SK-N-SH treated with all-trans-retinoic acid at 6 μM for 48 hours (cell line): ENCODE measurements at regions not wholly inside any gene's neighbourhood (a gene's known extent, or its start where the extent isn't known, plus 50 kb on each side); places are given as distances from the start of the nearest gene placed in this dataset.

ENCODE experiments used
- ATAC-seq: fragments of 200-7000 bp; cut with Tn5 transposase; 3 replicates; pipeline ENCODE4 v1.9.1; 2020; ENCODE audit warnings: mild to moderate bottlenecking, moderate library complexity
- ARNTL ChIP-seq: fragments of 450-650 bp; formaldehyde crosslinking; IDR thresholded peaks from 2 replicates; pipeline ENCODE4 v1.5.0; 2020; ENCODE audit warnings: low read depth, mild to moderate bottlenecking, moderate library complexity, borderline replicate concordance
- CREB5 ChIP-seq: fragments of 250-450 bp; sonication (Bioruptor Pico); IDR thresholded peaks from 2 replicates; pipeline ENCODE4 v1.5.1; 2020; ENCODE audit warnings: low read depth, mild to moderate bottlenecking, moderate library complexity
- CSDC2 ChIP-seq: fragments of 250-450 bp; sonication (Bioruptor Pico); IDR thresholded peaks from 2 replicates; pipeline ENCODE4 v1.5.0; 2020; ENCODE audit warnings: mild to moderate bottlenecking, moderate library complexity
- ISL1 ChIP-seq: fragments of 250-450 bp; sonication (Bioruptor Pico); IDR thresholded peaks from 2 replicates; pipeline ENCODE4 v2.1.2; 2022; ENCODE audit warnings: mild to moderate bottlenecking, moderate library complexity
- OSR1 ChIP-seq: fragments of 250-450 bp; sonication (Bioruptor Pico); IDR thresholded peaks from 2 replicates; pipeline ENCODE4 v1.8.0; 2022; ENCODE audit warnings: moderate library complexity, mild to moderate bottlenecking, inconsistent platforms
- PATZ1 ChIP-seq: fragments of 250-450 bp; sonication (Bioruptor Pico); IDR thresholded peaks from 2 replicates; pipeline ENCODE4 v1.8.0; 2020; ENCODE audit warnings: mild to moderate bottlenecking, moderate library complexity, borderline replicate concordance
- POU6F1 ChIP-seq: fragments of 250-450 bp; sonication (Bioruptor Pico); IDR thresholded peaks from 2 replicates; pipeline ENCODE4 v1.8.0; 2021; ENCODE audit warnings: low read depth, mild to moderate bottlenecking, moderate library complexity, borderline replicate concordance
- PPARA ChIP-seq: fragments of 250-450 bp; sonication (Bioruptor Pico); IDR thresholded peaks from 2 replicates; pipeline ENCODE4 v1.5.0; 2020; ENCODE audit warnings: mild to moderate bottlenecking, borderline replicate concordance
- RARB ChIP-seq: fragments of 250-450 bp; sonication (Bioruptor Pico); IDR thresholded peaks from 2 replicates; pipeline ENCODE4 v1.8.0; 2021; ENCODE audit warnings: mild to moderate bottlenecking, moderate library complexity
- SNAI2 ChIP-seq: fragments of 250-450 bp; sonication (Bioruptor Pico); IDR thresholded peaks from 2 replicates; pipeline ENCODE4 v1.5.0; 2020; ENCODE audit warnings: mild to moderate bottlenecking, moderate library complexity
- TCF4 ChIP-seq: fragments of 250-450 bp; sonication (Bioruptor Pico); IDR thresholded peaks from 2 replicates; pipeline ENCODE4 v1.8.0; 2021; ENCODE audit warnings: mild to moderate bottlenecking, moderate library complexity, borderline replicate concordance
- TOX ChIP-seq: fragments of 250-450 bp; sonication (Bioruptor Pico); IDR thresholded peaks from 2 replicates; pipeline ENCODE4 v1.8.0; 2021; ENCODE audit warnings: mild to moderate bottlenecking, moderate library complexity, borderline replicate concordance
- TSHZ2 ChIP-seq: fragments of 250-450 bp; sonication (Bioruptor Pico); IDR thresholded peaks from 2 replicates; pipeline ENCODE4 v1.5.0; 2020; ENCODE audit warnings: mild to moderate bottlenecking, moderate library complexity
- ZC3H10 ChIP-seq: fragments of 250-450 bp; sonication (Bioruptor Pico); IDR thresholded peaks from 2 replicates; pipeline ENCODE4 v1.5.1; 2021; ENCODE audit warnings: mild to moderate bottlenecking, moderate library complexity
- ZFP30 ChIP-seq: fragments of 450-650 bp; formaldehyde crosslinking; IDR thresholded peaks from 2 replicates; pipeline ENCODE4 v1.5.0; 2022; ENCODE audit warnings: mild to moderate bottlenecking, moderate library complexity
- ZNF565 ChIP-seq: fragments of 450-650 bp; formaldehyde crosslinking; conservative IDR thresholded peaks from 2 replicates; pipeline ENCODE4 v1.5.0; 2020; ENCODE audit warnings: low read depth, mild to moderate bottlenecking, moderate library complexity
- ZNF70 ChIP-seq: fragments of 450-650 bp; formaldehyde crosslinking; IDR thresholded peaks from 2 replicates; pipeline ENCODE4 v1.5.0; 2020; ENCODE audit warnings: mild to moderate bottlenecking, moderate library complexity
- ZNF8 ChIP-seq: fragments of 450-650 bp; formaldehyde crosslinking; IDR thresholded peaks from 2 replicates; pipeline ENCODE4 v1.5.0; 2020; ENCODE audit warnings: mild to moderate bottlenecking, moderate library complexity
- TF ChIP-seq, protein P1 (sequence below): fragments of 250-450 bp; sonication (Bioruptor Pico); IDR thresholded peaks from 2 replicates; pipeline ENCODE4 v1.5.1; 2021; ENCODE audit warnings: mild to moderate bottlenecking, moderate library complexity

DNA sequence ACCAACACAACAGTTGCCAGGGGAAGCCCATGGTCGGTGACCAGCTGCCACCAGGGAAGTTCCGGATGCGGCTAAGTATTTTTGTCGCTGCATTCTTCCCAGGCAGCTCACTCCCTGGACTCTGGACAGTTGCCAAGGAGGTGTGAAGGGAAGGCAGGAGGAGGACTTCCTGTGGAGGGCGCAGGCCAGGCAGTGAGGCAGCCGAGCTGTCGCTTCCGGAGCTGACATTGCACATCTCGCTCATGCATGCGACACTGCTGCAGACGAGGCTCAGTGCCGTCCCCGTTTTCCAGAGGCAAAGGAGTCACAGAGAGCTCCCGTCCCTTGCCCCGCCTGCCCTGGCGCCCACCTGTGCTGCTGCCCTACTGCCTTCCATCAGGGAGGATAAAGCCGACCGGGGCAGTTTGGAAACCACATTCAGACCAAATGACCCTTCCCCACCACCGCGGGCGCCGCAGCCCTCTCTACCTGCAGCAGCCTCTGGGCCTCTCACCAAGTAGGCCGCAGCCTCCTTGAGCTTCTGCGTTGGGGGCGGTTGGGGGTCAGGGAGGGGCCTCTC, 81.4 kb downstream of the NENF start (continued):
- no peak for TF ChIP-seq POU6F1 (CRISPR knock-in tag)
- TF ChIP-seq, protein P1, sequence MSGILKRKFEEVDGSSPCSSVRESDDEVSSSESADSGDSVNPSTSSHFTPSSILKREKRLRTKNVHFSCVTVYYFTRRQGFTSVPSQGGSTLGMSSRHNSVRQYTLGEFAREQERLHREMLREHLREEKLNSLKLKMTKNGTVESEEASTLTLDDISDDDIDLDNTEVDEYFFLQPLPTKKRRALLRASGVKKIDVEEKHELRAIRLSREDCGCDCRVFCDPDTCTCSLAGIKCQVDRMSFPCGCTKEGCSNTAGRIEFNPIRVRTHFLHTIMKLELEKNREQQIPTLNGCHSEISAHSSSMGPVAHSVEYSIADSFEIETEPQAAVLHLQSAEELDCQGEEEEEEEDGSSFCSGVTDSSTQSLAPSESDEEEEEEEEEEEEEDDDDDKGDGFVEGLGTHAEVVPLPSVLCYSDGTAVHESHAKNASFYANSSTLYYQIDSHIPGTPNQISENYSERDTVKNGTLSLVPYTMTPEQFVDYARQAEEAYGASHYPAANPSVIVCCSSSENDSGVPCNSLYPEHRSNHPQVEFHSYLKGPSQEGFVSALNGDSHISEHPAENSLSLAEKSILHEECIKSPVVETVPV (CRISPR knock-in tag), result no peak

- ATAC-seq, result no peak
- no peak for TF ChIP-seq ZC3H10 (CRISPR knock-in tag)
- no peak for TF ChIP-seq RARB
- no peak for TF ChIP-seq PPARA
- no peak for TF ChIP-seq TSHZ2 (CRISPR knock-in tag)
- no peak for TF ChIP-seq ISL1 (CRISPR knock-in tag)
- TF ChIP-seq ZNF565 (CRISPR knock-in tag), result no peak
- TF ChIP-seq PATZ1 (CRISPR knock-in tag), result no peak
- TF ChIP-seq TOX (CRISPR knock-in tag), result no peak
- TF ChIP-seq, protein P1 (CRISPR knock-in tag), result no peak
- no peak for TF ChIP-seq SNAI2 (CRISPR knock-in tag)
- no peak for TF ChIP-seq ZNF8 (CRISPR knock-in tag)
- TF ChIP-seq ZFP30 (CRISPR knock-in tag), result no peak
- no peak for TF ChIP-seq POU6F1 (CRISPR knock-in tag)
- no peak for TF ChIP-seq TCF4 (CRISPR knock-in tag)
- TF ChIP-seq CSDC2 (CRISPR knock-in tag), result no peak
- no peak for TF ChIP-seq ARNTL (CRISPR knock-in tag)
- no peak for TF ChIP-seq CREB5
- TF ChIP-seq ZNF70 (CRISPR knock-in tag), result no peak
- no peak for TF ChIP-seq OSR1 (CRISPR knock-in tag)
- TF ChIP-seq, all 23 proteins: peak for 0
Measured at GRCh38 chr1:212514782-212515181, 82.1 kb downstream of the NENF start.
